GM20000 (cell line): ENCODE measurements at regions not wholly inside any gene's neighbourhood (a gene's known extent, or its start where the extent isn't known, plus 50 kb on each side); places are given as distances from the start of the nearest gene placed in this dataset.

Experiments
- DNase-seq: peaks from one replicate; pipeline ENCODE4 v3.0.0; 2012; ENCODE audit warnings: low spot score
- TF ChIP-seq, protein P1 (sequence below): IDR thresholded peaks from 2 replicates; pipeline ENCODE4 v1.5.1; 2012; ENCODE audit warnings: mild to moderate bottlenecking, control low read depth; ENCODE audit errors: extremely low read depth, missing control alignments

GRCh38 chr15:97165205-97165604 is 795.3 kb upstream of the ARRDC4 start:
- TF ChIP-seq, protein P1, sequence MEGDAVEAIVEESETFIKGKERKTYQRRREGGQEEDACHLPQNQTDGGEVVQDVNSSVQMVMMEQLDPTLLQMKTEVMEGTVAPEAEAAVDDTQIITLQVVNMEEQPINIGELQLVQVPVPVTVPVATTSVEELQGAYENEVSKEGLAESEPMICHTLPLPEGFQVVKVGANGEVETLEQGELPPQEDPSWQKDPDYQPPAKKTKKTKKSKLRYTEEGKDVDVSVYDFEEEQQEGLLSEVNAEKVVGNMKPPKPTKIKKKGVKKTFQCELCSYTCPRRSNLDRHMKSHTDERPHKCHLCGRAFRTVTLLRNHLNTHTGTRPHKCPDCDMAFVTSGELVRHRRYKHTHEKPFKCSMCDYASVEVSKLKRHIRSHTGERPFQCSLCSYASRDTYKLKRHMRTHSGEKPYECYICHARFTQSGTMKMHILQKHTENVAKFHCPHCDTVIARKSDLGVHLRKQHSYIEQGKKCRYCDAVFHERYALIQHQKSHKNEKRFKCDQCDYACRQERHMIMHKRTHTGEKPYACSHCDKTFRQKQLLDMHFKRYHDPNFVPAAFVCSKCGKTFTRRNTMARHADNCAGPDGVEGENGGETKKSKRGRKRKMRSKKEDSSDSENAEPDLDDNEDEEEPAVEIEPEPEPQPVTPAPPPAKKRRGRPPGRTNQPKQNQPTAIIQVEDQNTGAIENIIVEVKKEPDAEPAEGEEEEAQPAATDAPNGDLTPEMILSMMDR, result no peak
- DNase-seq, result no peak

DNA sequence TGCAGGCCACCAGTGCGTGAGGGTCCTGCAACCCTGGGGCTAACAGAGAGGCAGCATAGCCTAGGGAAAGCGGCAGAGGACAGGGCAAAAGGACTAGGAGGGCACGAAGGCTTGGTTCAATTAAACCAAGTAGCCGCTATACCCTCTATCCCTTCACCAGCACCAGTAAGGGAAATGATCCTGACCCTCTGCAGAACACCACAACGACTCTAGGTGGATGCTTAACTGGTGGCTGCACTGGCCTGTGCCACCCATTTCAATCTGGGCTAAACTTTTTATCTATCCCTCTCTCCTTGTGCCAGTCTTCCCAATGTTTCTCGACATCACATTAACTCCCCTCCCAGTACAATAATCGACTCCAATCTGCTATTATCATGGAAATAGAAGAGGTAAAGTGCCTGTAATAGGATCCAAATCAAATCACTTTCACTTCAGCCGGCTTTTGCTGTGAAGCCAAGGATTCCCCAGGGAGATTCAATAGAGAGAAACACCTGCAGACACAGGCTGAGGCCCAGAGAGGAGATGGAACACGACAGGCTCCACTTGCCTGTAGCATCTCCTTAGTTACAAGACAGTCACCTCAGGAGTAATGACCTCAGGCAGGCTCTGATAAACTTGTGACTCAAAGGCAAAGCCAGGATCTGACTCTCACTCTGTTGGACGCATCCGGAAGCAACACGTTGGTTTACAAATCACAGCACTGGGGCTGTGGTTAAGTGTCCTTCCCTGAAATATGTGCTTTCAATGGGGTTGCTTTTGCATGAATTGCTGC is 791.6 kb upstream of the ARRDC4 start:
- TF ChIP-seq, protein P1, result no peak
- DNase-seq, result no peak

- TF ChIP-seq, protein P1, result no peak
- no peak for DNase-seq
Measured at GRCh38 chr15:97171556-97171955, 788.9 kb upstream of the ARRDC4 start.

GRCh38 chr15:97174886-97175540 is 785.5 kb upstream of the ARRDC4 start:
- TF ChIP-seq, protein P1, result no peak
- DNase-seq, result no peak

DNA sequence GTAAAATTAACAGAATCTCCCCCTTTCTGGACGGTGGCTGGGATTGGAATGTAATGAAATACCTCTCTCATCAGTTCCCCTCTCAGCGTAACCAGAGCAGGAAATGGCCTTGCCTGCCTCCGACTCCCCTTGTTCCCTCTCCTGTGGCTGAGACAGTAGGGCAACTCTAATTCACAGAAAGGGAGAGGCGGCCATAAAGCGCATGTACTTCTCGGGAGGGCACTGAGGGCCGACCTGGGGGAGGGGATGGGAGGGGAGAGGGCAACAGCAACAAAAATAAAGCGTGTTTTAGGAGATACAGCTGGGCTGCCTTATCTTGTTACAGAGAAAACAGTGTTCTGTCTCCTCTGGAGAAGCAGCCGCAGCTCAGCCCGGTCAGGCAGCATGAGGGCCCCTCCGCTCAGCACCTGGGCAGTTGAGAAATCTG is 783.3 kb upstream of the ARRDC4 start:
- TF ChIP-seq, protein P1, result no peak
- no peak for DNase-seq

- TF ChIP-seq, protein P1, result no peak
- no peak for DNase-seq
Measured at GRCh38 chr15:97182581-97182980, 777.9 kb upstream of the ARRDC4 start.

GRCh38 chr15:97189162-97189780 is 771.2 kb upstream of the ARRDC4 start:
- TF ChIP-seq, protein P1, result no peak
- DNase-seq, result no peak
